HCT116 (cell line): ENCODE measurements at regions not wholly inside any gene's neighbourhood (a gene's known extent, or its start where the extent isn't known, plus 50 kb on each side); places are given as distances from the start of the nearest gene placed in this dataset.

Source experiments
- ATAC-seq: fragments of 200-7000 bp; cut with Tn5 transposase; 2 replicates; pipeline ENCODE4 v1.9.1; 2020; ENCODE audit warnings: mild to moderate bottlenecking, moderate library complexity
- BruUV-seq: library from RNA; stranded (reverse); fragments of 400-500 nt; replicated peaks from 2 replicates; lab custom pipeline; 2021; lab: Mats Ljungman, UMichigan
- CTCF ChIA-PET: fragments of 300-600 bp; sonication (Branson Sonifier 250); formaldehyde crosslinking; loops from one replicate; lab custom pipeline; 2021; ENCODE audit warnings: antibody characterized with exemption; lab: Charles Lee
- POLR2A ChIA-PET: fragments of 300-600, 350-600 bp; sonication (Branson Sonifier 250); formaldehyde crosslinking; loops from one replicate; lab custom pipeline; 2021; ENCODE audit warnings: antibody characterized with exemption; lab: Charles Lee
- RAD21 ChIA-PET, 2 experiments: fragments of 300-600 bp; sonication (Branson Sonifier 250); formaldehyde crosslinking; loops; one replicate each; lab custom pipeline; 2023; ENCODE audit warnings: low total read pairs in 2 of 2; ENCODE audit not compliant: uncharacterized antibody in 2 of 2, unreplicated experiment in 2 of 2, low non-redundant PET in 1 of 2; lab: Charles Lee
- DNase-seq: peaks from one replicate; pipeline ENCODE4 v3.0.0-alpha.2; 2010; ENCODE audit warnings: low read depth, low spot score
- H2AFZ ChIP-seq: fragments of 200-600 bp; shearing (Covaris generic), sonication (generic); 2 replicates; pipeline ENCODE4 v1.6.1; 2017; ENCODE audit warnings: low read depth, mixed run types, mixed read lengths, antibody characterized with exemption, low read length; ENCODE audit not compliant: poor library complexity, severe bottlenecking
- H3K27ac ChIP-seq: 2 replicates; pipeline ENCODE4 v1.5.1; 2012; ENCODE audit warnings: low read depth, low read length
- H3K27me3 ChIP-seq: fragments of 200-600 bp; sonication (generic); 2 replicates; pipeline ENCODE4 v1.6.1; 2016; ENCODE audit warnings: mixed run types, low read length, mixed read lengths; ENCODE audit not compliant: insufficient read depth
- H3K36me3 ChIP-seq, 2 experiments: fragments of 200-500 bp in 1 of 2; fragments of 200-600 bp in 1 of 2; sonication (Bioruptor generic) in 1 of 2; sonication (generic) in 1 of 2; 2 replicates each; pipeline versions ENCODE4 v1.5.1 to v1.6.1; 2014 to 2016; ENCODE audit warnings: low read length in 2 of 2, inconsistent platforms in 1 of 2, mixed read lengths in 1 of 2, mixed run types in 1 of 2; ENCODE audit not compliant: insufficient read depth in 2 of 2, control insufficient read depth in 1 of 2
- H3K4me1 ChIP-seq, 2 experiments: fragments of 200-600 bp in 1 of 2; sonication (generic) in 1 of 2; 2 replicates each; pipeline versions ENCODE4 v1.5.1 to v1.6.1; 2012 to 2017; ENCODE audit warnings: low read length in 2 of 2, inconsistent platforms in 1 of 2, mild to moderate bottlenecking in 1 of 2, mixed read lengths in 1 of 2, mixed run types in 1 of 2, moderate library complexity in 1 of 2; ENCODE audit not compliant: insufficient read depth in 2 of 2, control insufficient read depth in 1 of 2
- H3K4me2 ChIP-seq: fragments of 200-600 bp; sonication (generic); 2 replicates; pipeline ENCODE4 v1.6.1; 2017; ENCODE audit warnings: mixed run types, low read length, mixed read lengths
- H3K4me3 ChIP-seq, 2 experiments: fragments of 200-600 bp in 1 of 2; sonication (generic) in 1 of 2; replicated peaks in 1 of 2; 2 replicates each; pipeline ENCODE4 v1.5.1; 2011 to 2016; ENCODE audit warnings: low read length in 2 of 2, control low read depth in 1 of 2, low read depth in 1 of 2, mild to moderate bottlenecking in 1 of 2, mixed read lengths in 1 of 2, mixed run types in 1 of 2
- H3K79me2 ChIP-seq: fragments of 200-600 bp; sonication (generic); 2 replicates; pipeline ENCODE4 v1.6.1; 2017; ENCODE audit warnings: mild to moderate bottlenecking, mixed run types, low read length, moderate library complexity, mixed read lengths; ENCODE audit not compliant: insufficient read depth
- H3K9ac ChIP-seq: fragments of 200-600 bp; sonication (generic); 2 replicates; pipeline ENCODE4 v1.6.1; 2016; ENCODE audit warnings: low read length, mixed read lengths
- H3K9me2 ChIP-seq: fragments of 200-600 bp; sonication (generic), shearing (Covaris generic); 2 replicates; pipeline ENCODE4 v1.6.1; 2017; ENCODE audit warnings: mixed run types, mild to moderate bottlenecking, moderate library complexity; ENCODE audit not compliant: insufficient read depth
- H3K9me3 ChIP-seq, 2 experiments: fragments of 200-500 bp in 1 of 2; fragments of 200-600 bp in 1 of 2; sonication (Bioruptor generic) in 1 of 2; sonication (generic) in 1 of 2; 2 replicates each; pipeline ENCODE4 v1.6.1; 2014 to 2017; ENCODE audit warnings: low read length in 2 of 2, mixed read lengths in 2 of 2, inconsistent platforms in 1 of 2, low read depth in 1 of 2, mild to moderate bottlenecking in 1 of 2, mixed run types in 1 of 2, moderate library complexity in 1 of 2; ENCODE audit not compliant: control insufficient read depth in 1 of 2, insufficient read depth in 1 of 2
- H4K20me1 ChIP-seq: fragments of 200-600 bp; sonication (generic), shearing (Covaris generic); 2 replicates; pipeline ENCODE4 v1.6.1; 2017; ENCODE audit warnings: mixed run types, mild to moderate bottlenecking, moderate library complexity; ENCODE audit not compliant: insufficient read depth
- CBX3 ChIP-seq: IDR thresholded peaks from 2 replicates; pipeline ENCODE4 v1.6.1; 2012; ENCODE audit warnings: low read depth
- ELF1 ChIP-seq: IDR thresholded peaks from 2 replicates; pipeline ENCODE4 v1.6.1; 2012; ENCODE audit warnings: low read depth, borderline replicate concordance
- JUND ChIP-seq: IDR thresholded peaks from 2 replicates; pipeline ENCODE4 v1.6.1; 2012
- MAX ChIP-seq: IDR thresholded peaks from 2 replicates; pipeline ENCODE4 v1.6.1; 2012
- POLR2AphosphoS5 ChIP-seq: IDR thresholded peaks from 2 replicates; pipeline ENCODE4 v1.6.1; 2011; ENCODE audit warnings: mild to moderate bottlenecking, low read depth, low read length, moderate library complexity
- YY1 ChIP-seq: IDR thresholded peaks from 2 replicates; pipeline ENCODE4 v1.6.1; 2011; ENCODE audit warnings: low read length, low read depth, moderate library complexity, mild to moderate bottlenecking; ENCODE audit not compliant: insufficient replicate concordance; ENCODE audit errors: extremely low read depth
- ZNF274 ChIP-seq: fragments of 200-500 bp; sonication (Bioruptor generic); IDR thresholded peaks from 2 replicates; pipeline ENCODE4 v1.6.1; 2014; ENCODE audit warnings: mild to moderate bottlenecking, low read depth, low read length, inconsistent platforms
- intact Hi-C: fragments of 100-400 bp; cut with micrococcal nuclease; formaldehyde crosslinking; loops from 2 replicates; pipeline ENCODE4 v1.10.0; 2022
- TF ChIP-seq, protein P1 (sequence below): IDR thresholded peaks from 2 replicates; pipeline ENCODE4 v1.6.1; 2011; ENCODE audit warnings: mild to moderate bottlenecking, low read length, moderate library complexity; ENCODE audit not compliant: insufficient replicate concordance; ENCODE audit errors: extremely low read depth
- TF ChIP-seq, protein P2 (sequence below), 3 experiments: fragments of 200-600 bp in 1 of 3; sonication (generic) in 1 of 3; IDR thresholded peaks in 2 of 3; conservative IDR thresholded peaks in 1 of 3; 2 replicates each; pipeline ENCODE4 v1.5.1; 2012 to 2017; ENCODE audit warnings: low read depth in 2 of 3, low read length in 2 of 3, antibody characterized with exemption in 1 of 3, borderline replicate concordance in 1 of 3, control low read depth in 1 of 3, mild to moderate bottlenecking in 1 of 3, mixed read lengths in 1 of 3, mixed run types in 1 of 3, moderate library complexity in 1 of 3; ENCODE audit not compliant: insufficient read depth in 1 of 3

- Histone ChIP-seq H3K36me3 (no peaks in the 10 kb centered on the region), H3K4me2 (no peak overlapping the region), H3K9me3 (no peaks in the 10 kb centered on the region), H3K4me1 (no peaks in the 10 kb centered on the region), H3K27ac (no peak overlapping the region), H2AFZ (no peak overlapping the region), H4K20me1 (no peaks in the 10 kb centered on the region), H3K79me2 (no peaks in the 10 kb centered on the region), H3K4me3 (no peak overlapping the region), H3K9ac (no peak overlapping the region), H3K27me3 (no peaks in the 10 kb centered on the region), H3K9me2 (no peaks in the 10 kb centered on the region)
- intact Hi-C loops = no loop called here
- DNase-seq (no peak), ATAC-seq (no peak)
- TF ChIP-seq, protein P1, sequence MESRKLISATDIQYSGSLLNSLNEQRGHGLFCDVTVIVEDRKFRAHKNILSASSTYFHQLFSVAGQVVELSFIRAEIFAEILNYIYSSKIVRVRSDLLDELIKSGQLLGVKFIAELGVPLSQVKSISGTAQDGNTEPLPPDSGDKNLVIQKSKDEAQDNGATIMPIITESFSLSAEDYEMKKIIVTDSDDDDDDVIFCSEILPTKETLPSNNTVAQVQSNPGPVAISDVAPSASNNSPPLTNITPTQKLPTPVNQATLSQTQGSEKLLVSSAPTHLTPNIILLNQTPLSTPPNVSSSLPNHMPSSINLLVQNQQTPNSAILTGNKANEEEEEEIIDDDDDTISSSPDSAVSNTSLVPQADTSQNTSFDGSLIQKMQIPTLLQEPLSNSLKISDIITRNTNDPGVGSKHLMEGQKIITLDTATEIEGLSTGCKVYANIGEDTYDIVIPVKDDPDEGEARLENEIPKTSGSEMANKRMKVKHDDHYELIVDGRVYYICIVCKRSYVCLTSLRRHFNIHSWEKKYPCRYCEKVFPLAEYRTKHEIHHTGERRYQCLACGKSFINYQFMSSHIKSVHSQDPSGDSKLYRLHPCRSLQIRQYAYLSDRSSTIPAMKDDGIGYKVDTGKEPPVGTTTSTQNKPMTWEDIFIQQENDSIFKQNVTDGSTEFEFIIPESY = no peak
- TF ChIP-seq ELF1 (no peak), JUND (no peak), MAX (no peak), POLR2AphosphoS5 (no peak), ZNF274 (no peak), CBX3 (no peak), YY1 (no peak)
- TF ChIP-seq, protein P2, sequence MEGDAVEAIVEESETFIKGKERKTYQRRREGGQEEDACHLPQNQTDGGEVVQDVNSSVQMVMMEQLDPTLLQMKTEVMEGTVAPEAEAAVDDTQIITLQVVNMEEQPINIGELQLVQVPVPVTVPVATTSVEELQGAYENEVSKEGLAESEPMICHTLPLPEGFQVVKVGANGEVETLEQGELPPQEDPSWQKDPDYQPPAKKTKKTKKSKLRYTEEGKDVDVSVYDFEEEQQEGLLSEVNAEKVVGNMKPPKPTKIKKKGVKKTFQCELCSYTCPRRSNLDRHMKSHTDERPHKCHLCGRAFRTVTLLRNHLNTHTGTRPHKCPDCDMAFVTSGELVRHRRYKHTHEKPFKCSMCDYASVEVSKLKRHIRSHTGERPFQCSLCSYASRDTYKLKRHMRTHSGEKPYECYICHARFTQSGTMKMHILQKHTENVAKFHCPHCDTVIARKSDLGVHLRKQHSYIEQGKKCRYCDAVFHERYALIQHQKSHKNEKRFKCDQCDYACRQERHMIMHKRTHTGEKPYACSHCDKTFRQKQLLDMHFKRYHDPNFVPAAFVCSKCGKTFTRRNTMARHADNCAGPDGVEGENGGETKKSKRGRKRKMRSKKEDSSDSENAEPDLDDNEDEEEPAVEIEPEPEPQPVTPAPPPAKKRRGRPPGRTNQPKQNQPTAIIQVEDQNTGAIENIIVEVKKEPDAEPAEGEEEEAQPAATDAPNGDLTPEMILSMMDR (IDR thresholded peaks at IDR 0.05 in 2 of 3, conservative IDR thresholded peaks at IDR 0.05 in 1 of 3; ENCODE audit: borderline replicate concordance in 1 of 3, insufficient read depth in 1 of 3, low read depth in 2 of 3, low read length in 2 of 3) = no peak
- ChIA-PET RAD21 (no interaction called here), POLR2A (no interaction called here), CTCF (no interaction called here)
- BruUV-seq = no TSS peak
Observed at GRCh38 chr5:173699966-173700365, 83.5 kb upstream of the BOD1 start.
